MG63 (cell line): ENCODE measurements at regions not wholly inside any gene's neighbourhood (a gene's known extent, or its start where the extent isn't known, plus 50 kb on each side); places are given as distances from the start of the nearest gene placed in this dataset.
"Not testable (repeated sequence)": the region's sequence is repeated elsewhere in the genome, so short reads cannot be mapped to it uniquely, and the experiment has no call there.

Experiments
- DNase-seq: peaks from one replicate; pipeline ENCODE4 v3.0.0-alpha.2; 2020
- H3K27me3 ChIP-seq: fragments of 250-450 bp; sonication (Bioruptor Pico); 2 replicates; pipeline ENCODE4 v1.5.1; 2020; ENCODE audit warnings: mild to moderate bottlenecking, moderate library complexity
- H3K36me3 ChIP-seq: fragments of 250-450 bp; sonication (Bioruptor Pico); 2 replicates; pipeline ENCODE4 v1.5.1; 2020; ENCODE audit warnings: mild to moderate bottlenecking, moderate library complexity
- H3K4me3 ChIP-seq: fragments of 250-450 bp; sonication (Bioruptor Pico); 2 replicates; pipeline ENCODE4 v1.5.1; 2020; ENCODE audit warnings: mild to moderate bottlenecking, moderate library complexity
- H3K9me3 ChIP-seq: fragments of 250-450 bp; sonication (Bioruptor Pico); 2 replicates; pipeline ENCODE4 v1.5.1; 2020; ENCODE audit warnings: mild to moderate bottlenecking, moderate library complexity

DNA sequence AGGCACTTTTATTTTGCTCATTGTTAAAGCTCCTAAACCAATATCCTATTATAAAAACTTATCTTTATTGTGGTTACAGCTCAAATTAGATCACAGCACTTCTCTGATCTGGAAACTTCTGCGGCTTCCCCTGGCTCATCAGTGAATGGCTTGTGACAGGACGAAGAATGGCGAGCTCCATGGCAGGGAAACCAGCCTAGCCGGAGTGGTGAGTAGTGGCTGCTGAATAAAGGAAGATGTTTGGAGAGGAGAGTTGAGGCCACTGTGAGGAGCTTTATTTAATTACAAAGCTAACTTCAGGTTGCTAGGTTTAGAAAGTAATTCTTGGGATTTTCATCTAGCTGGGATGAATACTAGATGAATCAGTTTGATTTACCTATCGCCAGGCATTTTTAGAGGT, 213.5 kb downstream of the CYRIA start:
- no peak overlapping the region for H3K4me3 ChIP-seq
- no peak for DNase-seq
- H3K36me3 ChIP-seq: no peaks in the 10 kb centered on the region
- no peaks in the 10 kb centered on the region; the same call in 1 of the 2 replicates for H3K27me3 ChIP-seq
- no peaks in the 10 kb centered on the region for H3K9me3 ChIP-seq

DNA sequence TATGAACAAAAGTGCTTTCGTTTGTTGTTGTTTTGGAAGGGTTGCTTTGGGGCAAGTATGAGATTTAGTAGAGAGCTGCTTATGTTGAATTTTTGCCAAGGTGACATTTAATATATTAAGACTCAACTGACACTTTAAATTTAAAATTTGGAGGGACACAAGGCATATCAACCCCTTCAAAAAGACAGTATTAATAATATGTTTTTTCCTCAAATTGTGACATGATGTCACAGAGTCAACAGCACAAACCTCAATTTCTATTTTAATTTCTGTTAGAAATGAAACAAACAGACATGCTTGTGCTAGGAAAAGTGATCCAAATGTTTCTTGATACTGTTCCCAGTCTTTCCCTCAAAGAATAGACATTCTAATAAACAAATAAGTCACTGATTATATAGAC, 218.9 kb downstream of the CYRIA start:
- no peak overlapping the region for H3K4me3 ChIP-seq
- no peak for DNase-seq

DNA sequence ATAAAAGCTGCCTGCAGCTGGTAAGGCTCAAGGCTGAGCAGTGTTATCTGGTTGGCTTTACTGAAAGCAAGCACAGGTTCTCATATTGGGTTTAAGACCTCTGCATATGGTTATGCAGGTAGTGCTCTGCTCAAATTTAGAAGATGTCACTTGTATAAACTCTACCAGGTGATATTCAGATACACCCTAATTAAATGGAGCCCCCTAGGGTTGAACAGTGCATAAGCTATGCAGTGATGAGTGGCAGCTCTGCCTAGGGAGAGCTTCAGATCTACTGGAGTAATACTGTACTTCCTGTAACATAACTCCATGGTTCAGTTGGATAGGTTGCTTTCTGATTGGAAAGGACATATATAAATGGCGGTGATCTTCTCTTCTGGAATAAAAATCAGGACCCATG, 222.7 kb downstream of the CYRIA start:
- Histone ChIP-seq H3K27me3 (no peaks in the 10 kb centered on the region), H3K36me3 (no peaks in the 10 kb centered on the region), H3K9me3 (no peaks in the 10 kb centered on the region), H3K4me3 (no peak overlapping the region)
- no peak for DNase-seq

More for the DNA sequence above, 218.9 kb downstream of the CYRIA start:
- H3K27me3 ChIP-seq: no peaks in the 10 kb centered on the region; the same call in 1 of the 2 replicates
- H3K9me3 ChIP-seq: no peaks in the 10 kb centered on the region
- H3K36me3 ChIP-seq: no peaks in the 10 kb centered on the region

DNA sequence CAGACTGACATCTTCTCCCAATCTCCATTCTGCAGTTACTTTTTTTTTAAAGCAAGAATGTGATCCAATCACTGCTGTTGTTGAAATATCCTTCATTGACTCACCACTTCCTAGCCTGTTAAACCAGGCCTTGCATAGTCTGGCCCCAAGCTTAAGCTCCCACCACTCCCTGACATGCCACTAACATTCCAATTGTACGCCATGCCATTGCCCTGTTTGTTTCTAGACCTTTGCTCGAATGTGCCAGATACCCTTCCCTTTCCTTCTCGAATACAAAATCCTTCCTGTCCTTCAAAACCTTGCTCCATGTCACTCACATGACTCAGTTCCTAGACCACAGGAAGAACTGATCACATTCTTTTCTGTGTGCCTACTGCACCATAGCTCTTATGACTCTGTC, 224.2 kb downstream of the CYRIA start:
- no peaks in the 10 kb centered on the region for H3K9me3 ChIP-seq
- no peaks in the 10 kb centered on the region for H3K36me3 ChIP-seq
- no peaks in the 10 kb centered on the region for H3K27me3 ChIP-seq
- no peak for DNase-seq
- H3K4me3 ChIP-seq: no peak overlapping the region

DNA sequence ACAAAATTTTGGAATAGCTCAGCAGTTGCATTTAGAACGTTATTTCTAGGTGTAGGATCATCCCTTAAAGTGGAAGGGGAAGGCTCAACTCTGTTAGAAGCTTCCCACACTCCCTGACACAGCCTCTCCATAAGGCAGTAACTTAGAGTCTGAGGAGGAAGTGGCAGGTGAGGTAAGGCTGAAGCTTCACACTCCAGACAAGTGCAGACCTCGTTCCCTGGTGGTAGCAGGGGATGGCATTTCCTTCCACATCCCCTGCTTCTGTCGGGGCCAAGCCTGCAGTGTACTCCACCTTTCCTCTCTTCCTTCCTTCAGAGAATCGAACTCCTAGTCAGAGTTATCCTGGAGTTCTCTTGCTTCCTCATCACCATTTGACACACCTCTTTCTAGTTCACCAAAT, 224.7 kb downstream of the CYRIA start:
- H3K36me3 ChIP-seq: no peaks in the 10 kb centered on the region
- DNase-seq: no peak
- no peaks in the 10 kb centered on the region for H3K27me3 ChIP-seq
- H3K9me3 ChIP-seq: no peaks in the 10 kb centered on the region
- H3K4me3 ChIP-seq: no peak overlapping the region

- no peak overlapping the region for H3K4me3 ChIP-seq
- DNase-seq: no peak
- no peaks in the 10 kb centered on the region for H3K27me3 ChIP-seq
- no peaks in the 10 kb centered on the region for H3K9me3 ChIP-seq
- no peaks in the 10 kb centered on the region for H3K36me3 ChIP-seq
Measured at GRCh38 chr2:16438613-16439321, 226.9 kb downstream of the CYRIA start.

GRCh38 chr2:16437189-16437588, 228.4 kb downstream of the CYRIA start:
- Histone ChIP-seq H3K9me3 (no peaks in the 10 kb centered on the region), H3K4me3 (no peak overlapping the region), H3K36me3 (no peaks in the 10 kb centered on the region), H3K27me3 (no peaks in the 10 kb centered on the region)
- no peak for DNase-seq

GRCh38 chr2:16434393-16434792, 231.2 kb downstream of the CYRIA start:
- Histone ChIP-seq H3K27me3 (no peaks in the 10 kb centered on the region), H3K4me3 (no peak overlapping the region), H3K36me3 (no peaks in the 10 kb centered on the region), H3K9me3 (no peaks in the 10 kb centered on the region)
- DNase-seq: no peak

GRCh38 chr2:16430846-16431245, 234.8 kb downstream of the CYRIA start:
- Histone ChIP-seq H3K4me3 (no peak overlapping the region), H3K9me3 (no peaks in the 10 kb centered on the region), H3K36me3 (no peaks in the 10 kb centered on the region), H3K27me3 (no peaks in the 10 kb centered on the region)
- DNase-seq: no peak

- Histone ChIP-seq H3K36me3 (no peaks in the 10 kb centered on the region), H3K27me3 (no peaks in the 10 kb centered on the region), H3K9me3 (no peaks in the 10 kb centered on the region), H3K4me3 (no peak overlapping the region)
- DNase-seq: no peak
Measured at GRCh38 chr2:16429431-16430145, 236.0 kb downstream of the CYRIA start.

- H3K9me3 ChIP-seq: no peaks in the 10 kb centered on the region
- no peaks in the 10 kb centered on the region for H3K27me3 ChIP-seq
- no peak for DNase-seq
- no peaks in the 10 kb centered on the region for H3K36me3 ChIP-seq
- H3K4me3 ChIP-seq: no peak overlapping the region
Measured at GRCh38 chr2:16429002-16429401, 236.6 kb downstream of the CYRIA start.

- DNase-seq: peak; percentile 3
- H3K4me3 ChIP-seq: no peak overlapping the region
- no peaks in the 10 kb centered on the region for H3K9me3 ChIP-seq
Measured at GRCh38 chr2:16425462-16426336, 239.9 kb downstream of the CYRIA start.

GRCh38 chr2:16420421-16420820, 245.2 kb downstream of the CYRIA start:
- H3K4me3 ChIP-seq: no peak overlapping the region
- no peaks in the 10 kb centered on the region for H3K9me3 ChIP-seq
- H3K27me3 ChIP-seq: peaks cover 3% of the 10 kb centered on the region; the same call in 1 of the 2 replicates
- no peak for DNase-seq
- no peaks in the 10 kb centered on the region for H3K36me3 ChIP-seq

More at GRCh38 chr2:16425462-16426336, 239.9 kb downstream of the CYRIA start:
- Histone ChIP-seq H3K36me3 (no peaks in the 10 kb centered on the region), H3K27me3 (no peaks in the 10 kb centered on the region)

DNA sequence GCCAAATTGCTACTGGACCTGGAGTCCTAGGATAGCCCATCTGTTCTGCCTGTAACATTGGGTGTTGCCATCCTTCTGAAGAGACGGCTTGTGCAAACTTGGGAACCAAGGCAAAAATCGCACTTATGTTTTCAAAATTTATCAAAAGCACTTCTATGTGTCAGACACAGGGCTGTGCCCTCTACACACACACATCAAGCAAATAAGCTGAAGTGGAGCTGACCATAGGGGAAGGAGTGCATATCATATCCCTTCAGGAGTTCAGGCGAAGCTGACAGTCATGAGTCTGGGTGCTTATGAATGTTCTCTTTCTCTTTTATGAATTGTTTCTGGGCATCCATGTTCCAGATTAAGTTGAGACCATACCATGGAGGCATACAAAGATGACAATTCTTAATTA, 247.9 kb downstream of the CYRIA start:
- peaks cover 3% of the 10 kb centered on the region; the same call in 1 of the 2 replicates for H3K27me3 ChIP-seq
- H3K4me3 ChIP-seq: no peak overlapping the region
- no peaks in the 10 kb centered on the region for H3K36me3 ChIP-seq
- H3K9me3 ChIP-seq: no peaks in the 10 kb centered on the region
- no peak for DNase-seq

- no peaks in the 10 kb centered on the region for H3K9me3 ChIP-seq
- DNase-seq: no peak
- H3K36me3 ChIP-seq: no peaks in the 10 kb centered on the region
- peaks cover 3% of the 10 kb centered on the region; the same call in 1 of the 2 replicates for H3K27me3 ChIP-seq
- no peak overlapping the region for H3K4me3 ChIP-seq
Measured at GRCh38 chr2:16416651-16417050, 249.0 kb downstream of the CYRIA start.

GRCh38 chr2:16415861-16416260, 249.8 kb downstream of the CYRIA start:
- not testable (repeated sequence) for H3K27me3 ChIP-seq, DNase-seq, H3K9me3 ChIP-seq, H3K4me3 ChIP-seq, H3K36me3 ChIP-seq

GRCh38 chr2:16413947-16414346, 251.7 kb downstream of the CYRIA start:
- Histone ChIP-seq H3K4me3 (no peak overlapping the region), H3K27me3 (no peaks in the 10 kb centered on the region; the same call in 1 of the 2 replicates), H3K36me3 (no peaks in the 10 kb centered on the region), H3K9me3 (no peaks in the 10 kb centered on the region)
- DNase-seq: no peak
